ENCODE measurements at regions not wholly inside any gene's neighbourhood (a gene's known extent, or its start where the extent isn't known, plus 50 kb on each side); places are given as distances from the start of the nearest gene placed in this dataset.

DNA sequence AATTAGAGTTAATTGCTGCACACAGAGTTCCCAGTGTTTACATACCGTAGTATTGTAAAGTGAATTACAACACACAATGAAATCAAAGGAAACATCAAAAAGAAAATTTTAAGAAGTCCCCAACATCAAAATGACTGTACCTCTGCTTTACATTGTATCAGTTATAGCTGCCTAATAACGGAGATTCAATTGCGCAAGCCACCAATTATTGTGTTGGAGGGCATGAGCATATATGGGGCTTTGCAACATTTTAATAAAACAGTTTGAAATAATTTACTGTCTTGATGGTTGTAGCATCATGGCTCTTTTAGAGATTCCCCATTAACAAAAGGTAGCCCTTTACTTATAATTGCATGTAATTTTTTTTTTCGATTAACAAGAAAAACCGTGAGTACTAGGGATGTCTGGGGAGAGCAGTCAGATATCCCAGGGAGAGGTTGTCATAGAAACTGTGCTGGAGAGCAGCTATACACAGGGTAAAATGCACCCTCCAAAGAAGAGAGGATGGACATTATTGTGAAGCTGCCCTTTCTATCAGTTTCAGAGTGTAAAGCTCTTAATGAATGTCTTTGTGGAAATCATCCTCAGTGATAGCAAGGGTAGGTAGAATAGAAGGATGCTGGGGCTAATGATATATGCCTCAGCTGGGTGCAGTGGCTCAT lies 55.9 kb upstream of the BTG3 start:
- no peaks in the 10 kb centered on the region for H3K27me3 ChIP-seq (replicated peaks; ENCODE audit: control insufficient read depth, insufficient read depth, low read length)
- ChIA-PET POLR2A (no interaction called here), CTCF (no interaction called here)
- TF ChIP-seq, protein P1, sequence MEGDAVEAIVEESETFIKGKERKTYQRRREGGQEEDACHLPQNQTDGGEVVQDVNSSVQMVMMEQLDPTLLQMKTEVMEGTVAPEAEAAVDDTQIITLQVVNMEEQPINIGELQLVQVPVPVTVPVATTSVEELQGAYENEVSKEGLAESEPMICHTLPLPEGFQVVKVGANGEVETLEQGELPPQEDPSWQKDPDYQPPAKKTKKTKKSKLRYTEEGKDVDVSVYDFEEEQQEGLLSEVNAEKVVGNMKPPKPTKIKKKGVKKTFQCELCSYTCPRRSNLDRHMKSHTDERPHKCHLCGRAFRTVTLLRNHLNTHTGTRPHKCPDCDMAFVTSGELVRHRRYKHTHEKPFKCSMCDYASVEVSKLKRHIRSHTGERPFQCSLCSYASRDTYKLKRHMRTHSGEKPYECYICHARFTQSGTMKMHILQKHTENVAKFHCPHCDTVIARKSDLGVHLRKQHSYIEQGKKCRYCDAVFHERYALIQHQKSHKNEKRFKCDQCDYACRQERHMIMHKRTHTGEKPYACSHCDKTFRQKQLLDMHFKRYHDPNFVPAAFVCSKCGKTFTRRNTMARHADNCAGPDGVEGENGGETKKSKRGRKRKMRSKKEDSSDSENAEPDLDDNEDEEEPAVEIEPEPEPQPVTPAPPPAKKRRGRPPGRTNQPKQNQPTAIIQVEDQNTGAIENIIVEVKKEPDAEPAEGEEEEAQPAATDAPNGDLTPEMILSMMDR (IDR thresholded peaks at IDR 0.05; ENCODE audit: insufficient read depth in 1 of 2, low read depth in 1 of 2, low read length in 1 of 2, severe bottlenecking in 1 of 2, unreplicated experiment in 1 of 2): no peak
- Mint-ChIP-seq H3K27me3 (ENCODE audit: insufficient read depth, unreplicated experiment) (no peaks in the 10 kb centered on the region), H3K4me3 (ENCODE audit: unreplicated experiment) (no peak overlapping the region), H3K36me3 (ENCODE audit: insufficient read depth, unreplicated experiment) (no peaks in the 10 kb centered on the region), H3K9me3 (ENCODE audit: unreplicated experiment) (no peaks in the 10 kb centered on the region), H3K27ac (ENCODE audit: unreplicated experiment) (no peak overlapping the region), H3K4me1 (ENCODE audit: low read depth, unreplicated experiment) (no peaks in the 10 kb centered on the region)
- intact Hi-C loops (cut with micrococcal nuclease; ENCODE audit: unreplicated experiment): no loop called here
- DNase-seq: no peak
- BruUV-seq (replicated peaks): no TSS peak
- no peak overlapping the region for H3K4me3 ChIP-seq (ENCODE audit: low read depth, low read length)
- no peaks in the 10 kb centered on the region; the same call in 1 of the 2 replicates for H3K4me1 ChIP-seq
- H3K36me3 ChIP-seq (ENCODE audit: control insufficient read depth, insufficient read depth, low read length): no peaks in the 10 kb centered on the region
- no peaks in the 10 kb centered on the region for H3K9me3 ChIP-seq

DNA sequence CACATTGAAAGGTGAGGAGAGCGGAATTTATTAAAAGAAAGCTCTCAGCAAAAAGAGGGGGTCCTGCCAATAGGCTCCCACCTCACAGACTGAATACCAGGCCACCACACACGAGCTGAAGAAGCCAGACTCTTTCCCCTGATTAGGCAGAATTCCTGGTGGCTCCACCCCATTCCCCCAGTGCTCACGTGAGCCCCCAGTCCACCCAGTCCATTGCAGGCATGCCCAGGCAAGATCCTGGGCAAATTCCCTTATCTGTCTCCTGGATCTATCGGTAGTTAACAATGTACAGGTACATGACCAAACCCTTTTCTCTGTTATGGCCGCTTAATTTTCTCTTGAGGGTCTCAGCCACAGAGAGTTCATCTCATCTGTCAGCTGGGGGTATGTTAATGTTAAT lies 54.6 kb upstream of the BTG3 start:
- Histone ChIP-seq H3K9me3 (no peaks in the 10 kb centered on the region), H3K4me3 (ENCODE audit: low read depth, low read length) (no peak overlapping the region), H3K27me3 (replicated peaks; ENCODE audit: control insufficient read depth, insufficient read depth, low read length) (no peaks in the 10 kb centered on the region), H3K4me1 (no peaks in the 10 kb centered on the region), H3K36me3 (ENCODE audit: control insufficient read depth, insufficient read depth, low read length) (no peaks in the 10 kb centered on the region)
- peak; percentile 11 to 44 for DNase-seq
- intact Hi-C loops (cut with micrococcal nuclease; ENCODE audit: unreplicated experiment): no loop called here
- no TSS peak for BruUV-seq (replicated peaks)
- TF ChIP-seq, protein P1 (IDR thresholded peaks at IDR 0.05; ENCODE audit: insufficient read depth in 1 of 2, low read depth in 1 of 2, low read length in 1 of 2, severe bottlenecking in 1 of 2, unreplicated experiment in 1 of 2): no peak
- ChIA-PET CTCF (no interaction called here), POLR2A (no interaction called here)
- H3K4me1 Mint-ChIP-seq (ENCODE audit: low read depth, unreplicated experiment): no peaks in the 10 kb centered on the region
- no peak overlapping the region for H3K4me3 Mint-ChIP-seq (ENCODE audit: unreplicated experiment)
- H3K36me3 Mint-ChIP-seq (ENCODE audit: insufficient read depth, unreplicated experiment): no peaks in the 10 kb centered on the region
- no peak overlapping the region for H3K27ac Mint-ChIP-seq (ENCODE audit: unreplicated experiment)
- no peaks in the 10 kb centered on the region for H3K9me3 Mint-ChIP-seq (ENCODE audit: unreplicated experiment)
- no peaks in the 10 kb centered on the region for H3K27me3 Mint-ChIP-seq (ENCODE audit: insufficient read depth, unreplicated experiment)
